ENCODE measurements at regions not wholly inside any gene's neighbourhood (a gene's known extent, or its start where the extent isn't known, plus 50 kb on each side); places are given as distances from the start of the nearest gene placed in this dataset.

DNA sequence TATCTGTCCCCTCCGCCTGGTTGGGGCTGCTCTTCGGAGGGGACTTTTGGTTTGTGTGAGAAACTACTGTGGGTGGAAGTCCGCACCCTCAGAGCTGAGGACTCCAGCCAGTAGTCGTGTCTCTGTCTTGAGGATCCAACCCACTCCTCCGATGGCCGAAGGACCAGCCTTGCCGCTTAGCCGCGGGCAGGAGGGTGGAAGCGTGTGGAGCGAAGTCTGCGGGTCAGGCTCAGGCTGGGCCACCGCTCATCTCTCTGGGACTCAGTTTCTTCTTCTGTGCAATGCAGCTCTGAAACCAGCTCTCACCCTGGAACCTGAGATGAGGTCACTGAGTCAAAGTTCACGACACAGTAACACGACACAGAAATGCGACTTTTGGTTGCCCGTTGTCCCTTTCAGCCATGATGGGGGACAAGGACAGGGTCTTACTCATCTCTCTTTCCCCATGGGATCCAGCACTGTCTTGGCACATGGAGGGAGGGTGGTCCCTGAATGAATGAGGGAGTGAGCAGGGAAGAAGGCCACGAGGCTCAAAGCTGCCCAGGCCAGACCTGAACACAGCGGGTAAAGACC lies 133.3 kb upstream of the PODXL start:
- no peak for TF ChIP-seq TEAD4 (CRISPR knock-in tag; IDR thresholded peaks at IDR 0.05)
- no peak for TF ChIP-seq TCF7 (CRISPR knock-in tag; IDR thresholded peaks at IDR 0.05; ENCODE audit: low read depth)
- TF ChIP-seq, protein P1, sequence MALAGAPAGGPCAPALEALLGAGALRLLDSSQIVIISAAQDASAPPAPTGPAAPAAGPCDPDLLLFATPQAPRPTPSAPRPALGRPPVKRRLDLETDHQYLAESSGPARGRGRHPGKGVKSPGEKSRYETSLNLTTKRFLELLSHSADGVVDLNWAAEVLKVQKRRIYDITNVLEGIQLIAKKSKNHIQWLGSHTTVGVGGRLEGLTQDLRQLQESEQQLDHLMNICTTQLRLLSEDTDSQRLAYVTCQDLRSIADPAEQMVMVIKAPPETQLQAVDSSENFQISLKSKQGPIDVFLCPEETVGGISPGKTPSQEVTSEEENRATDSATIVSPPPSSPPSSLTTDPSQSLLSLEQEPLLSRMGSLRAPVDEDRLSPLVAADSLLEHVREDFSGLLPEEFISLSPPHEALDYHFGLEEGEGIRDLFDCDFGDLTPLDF (CRISPR knock-in tag; IDR thresholded peaks at IDR 0.05), result no peak
